ENCODE measurements at regions not wholly inside any gene's neighbourhood (a gene's known extent, or its start where the extent isn't known, plus 50 kb on each side); places are given as distances from the start of the nearest gene placed in this dataset.

DNA sequence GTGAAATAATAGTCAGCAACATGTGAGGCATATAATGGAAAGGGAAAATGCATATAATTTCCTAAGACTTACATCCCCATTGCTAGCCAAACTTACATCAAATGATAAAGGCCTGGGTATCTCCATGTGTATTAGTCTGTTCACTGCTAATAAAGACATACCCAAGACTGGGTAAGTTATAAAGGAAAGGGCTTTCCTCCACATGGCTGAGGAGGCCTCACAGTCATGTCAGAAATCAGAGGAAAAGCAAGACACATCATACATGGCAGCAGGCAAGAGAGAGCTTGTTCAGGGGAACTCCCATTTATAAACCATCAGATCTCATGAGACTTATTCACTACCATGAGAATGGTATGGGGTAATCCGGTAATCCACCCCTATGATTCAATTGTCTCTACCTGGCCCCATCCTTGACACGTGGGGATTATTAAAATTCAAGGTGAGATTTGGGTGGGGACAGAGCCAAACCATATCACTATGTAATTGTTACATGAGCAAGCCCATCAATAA, 161.5 kb upstream of the SAMSN1 start:
- H3K9me3 ChIP-seq: no peaks in the 10 kb centered on the region
- H3K27me3 ChIP-seq (ENCODE audit: insufficient read depth): no peaks in the 10 kb centered on the region
- no peaks in the 10 kb centered on the region for H4K20me1 ChIP-seq (ENCODE audit: insufficient read depth)
- no peak overlapping the region for H3K4me3 ChIP-seq (ENCODE audit: low read depth in 2 of 2, low read length in 1 of 2)
- H3K9me2 ChIP-seq: no peaks in the 10 kb centered on the region
- WGBS (ENCODE audit: low lambda C conversion rate): 0% methylated on average over 2 of the region's 2 CpGs
- DNase-seq: no peak
- no peak overlapping the region for H3K4me2 ChIP-seq
- no peaks in the 10 kb centered on the region for H3K4me1 ChIP-seq (ENCODE audit: control insufficient read depth in 1 of 2, insufficient read depth in 2 of 2, low read depth in 1 of 2, low read length in 1 of 2)
- H3F3A ChIP-seq (replicated peaks; ENCODE audit: insufficient read depth): no peaks in the 10 kb centered on the region
- H3K27ac ChIP-seq (ENCODE audit: low read depth in 2 of 2, low read length in 1 of 2): no peak overlapping the region
- POLR2A ChIA-PET: no interaction called here
- H3K9ac ChIP-seq: no peak overlapping the region
- H3K79me2 ChIP-seq (ENCODE audit: insufficient read depth): no peaks in the 10 kb centered on the region
- H2AFZ ChIP-seq (ENCODE audit: low read depth): no peak overlapping the region
- H3K36me3 ChIP-seq (replicated peaks in 1 of 2; ENCODE audit: control insufficient read depth in 1 of 2, insufficient read depth in 2 of 2, low read length in 1 of 2): no peaks in the 10 kb centered on the region
- TF ChIP-seq TAF1 (IDR thresholded peaks at IDR 0.05; ENCODE audit: borderline replicate concordance, low read depth, low read length): no peak
- CTCF ChIA-PET: no interaction called here

DNA sequence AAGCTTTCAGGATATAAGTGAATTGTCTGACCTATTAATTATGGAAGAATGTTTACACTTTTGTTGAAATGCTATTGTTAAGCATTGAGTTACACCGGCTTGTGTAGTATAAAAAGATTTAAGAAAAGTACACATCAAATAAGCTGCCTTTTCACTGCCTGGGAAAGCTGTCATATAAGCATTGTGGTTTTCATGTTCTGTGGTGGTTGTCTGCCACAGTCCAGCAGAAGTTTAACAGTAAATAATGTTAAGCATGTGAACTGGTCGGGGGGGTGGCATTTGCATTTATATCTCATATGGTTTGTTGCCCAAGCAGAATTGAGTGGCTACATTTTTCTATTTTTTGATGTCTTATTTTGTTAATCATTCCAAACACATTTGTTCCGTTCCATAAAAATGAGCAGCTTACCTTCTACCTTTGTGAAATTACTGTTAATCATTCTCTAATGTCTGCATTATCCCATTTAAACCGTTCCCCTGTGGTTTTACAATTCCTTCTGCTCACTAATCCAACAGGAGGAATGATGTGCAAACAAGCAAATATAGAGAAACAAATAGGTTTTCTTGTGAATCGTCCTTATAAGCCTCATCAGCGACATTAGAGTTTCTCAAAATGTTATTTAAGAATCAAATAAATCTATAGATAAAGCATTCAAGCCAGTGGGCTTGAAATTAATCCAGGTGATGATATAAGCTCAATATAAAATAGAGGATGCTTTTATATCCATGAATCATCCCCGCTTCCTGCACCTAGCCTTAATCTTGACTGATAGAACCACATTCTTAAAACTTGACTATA, 160.8 kb upstream of the SAMSN1 start:
- no peak overlapping the region for H3K4me3 ChIP-seq (ENCODE audit: low read depth in 2 of 2, low read length in 1 of 2)
- CTCF ChIA-PET: interaction anchor here (1.0 kb wide), 1 partner anchor 10 kb away, joined by 3 read pairs; no protein-coding TSS in a partner anchor

More for the DNA sequence above, 160.8 kb upstream of the SAMSN1 start:
- Histone ChIP-seq H2AFZ (ENCODE audit: low read depth) (no peak overlapping the region), H3K4me1 (ENCODE audit: control insufficient read depth in 1 of 2, insufficient read depth in 2 of 2, low read depth in 1 of 2, low read length in 1 of 2) (no peaks in the 10 kb centered on the region), H3K9ac (no peak overlapping the region), H3F3A (replicated peaks; ENCODE audit: insufficient read depth) (no peaks in the 10 kb centered on the region), H3K79me2 (ENCODE audit: insufficient read depth) (no peaks in the 10 kb centered on the region), H3K4me2 (no peak overlapping the region), H4K20me1 (ENCODE audit: insufficient read depth) (no peaks in the 10 kb centered on the region), H3K9me2 (no peaks in the 10 kb centered on the region), H3K36me3 (replicated peaks in 1 of 2; ENCODE audit: control insufficient read depth in 1 of 2, insufficient read depth in 2 of 2, low read length in 1 of 2) (no peaks in the 10 kb centered on the region), H3K9me3 (no peaks in the 10 kb centered on the region), H3K27me3 (ENCODE audit: insufficient read depth) (no peaks in the 10 kb centered on the region), H3K27ac (ENCODE audit: low read depth in 2 of 2, low read length in 1 of 2) (no peak overlapping the region)
- DNase-seq: no peak
- 2% methylated on average over 7 of the region's 7 CpGs for WGBS (ENCODE audit: low lambda C conversion rate)
- POLR2A ChIA-PET: no interaction called here
- TF ChIP-seq PBX3 (IDR thresholded peaks at IDR 0.05): no peak
- TF ChIP-seq JUND (IDR thresholded peaks at IDR 0.05): no peak
- TF ChIP-seq, protein P1, sequence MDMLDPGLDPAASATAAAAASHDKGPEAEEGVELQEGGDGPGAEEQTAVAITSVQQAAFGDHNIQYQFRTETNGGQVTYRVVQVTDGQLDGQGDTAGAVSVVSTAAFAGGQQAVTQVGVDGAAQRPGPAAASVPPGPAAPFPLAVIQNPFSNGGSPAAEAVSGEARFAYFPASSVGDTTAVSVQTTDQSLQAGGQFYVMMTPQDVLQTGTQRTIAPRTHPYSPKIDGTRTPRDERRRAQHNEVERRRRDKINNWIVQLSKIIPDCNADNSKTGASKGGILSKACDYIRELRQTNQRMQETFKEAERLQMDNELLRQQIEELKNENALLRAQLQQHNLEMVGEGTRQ (IDR thresholded peaks at IDR 0.05; ENCODE audit: borderline replicate concordance, low read depth, low read length): no peak
- TF ChIP-seq RAD21 (IDR thresholded peaks at IDR 0.05; ENCODE audit: low read length): no peak

All from SK-N-SH (cell line).